ENCODE measurements at regions not wholly inside any gene's neighbourhood (a gene's known extent, or its start where the extent isn't known, plus 50 kb on each side); places are given as distances from the start of the nearest gene placed in this dataset.
"Not testable (repeated sequence)": the region's sequence is repeated elsewhere in the genome, so short reads cannot be mapped to it uniquely, and the experiment has no call there.

DNA sequence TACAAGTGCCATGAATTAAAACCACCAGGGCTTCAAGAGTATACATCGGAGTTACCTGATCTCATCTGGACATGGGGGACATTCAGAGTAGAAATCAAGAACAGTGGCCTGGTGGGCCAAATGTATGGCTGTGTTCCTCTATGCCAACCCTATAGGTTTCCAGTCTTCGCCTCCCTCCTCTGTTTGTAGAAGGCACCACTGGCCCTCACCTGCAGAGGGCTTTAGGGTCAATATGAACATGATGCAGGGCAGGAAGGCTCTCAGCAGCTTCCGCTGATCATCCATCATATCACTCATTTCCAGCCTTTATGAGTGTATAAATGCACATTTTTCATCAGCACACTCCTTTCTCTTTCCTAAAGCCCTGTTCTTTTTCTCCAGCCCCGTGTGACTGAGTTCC lies 555.5 kb upstream of the BRINP1 start:
- DNase-seq (ENCODE audit: low spot score): no peak

GRCh38 chr9:119917175-119917574 lies 547.9 kb upstream of the BRINP1 start:
- no peak for DNase-seq (ENCODE audit: low spot score)

GRCh38 chr9:119907056-119907455 lies 537.8 kb upstream of the BRINP1 start:
- DNase-seq (ENCODE audit: low spot score): no peak

DNA sequence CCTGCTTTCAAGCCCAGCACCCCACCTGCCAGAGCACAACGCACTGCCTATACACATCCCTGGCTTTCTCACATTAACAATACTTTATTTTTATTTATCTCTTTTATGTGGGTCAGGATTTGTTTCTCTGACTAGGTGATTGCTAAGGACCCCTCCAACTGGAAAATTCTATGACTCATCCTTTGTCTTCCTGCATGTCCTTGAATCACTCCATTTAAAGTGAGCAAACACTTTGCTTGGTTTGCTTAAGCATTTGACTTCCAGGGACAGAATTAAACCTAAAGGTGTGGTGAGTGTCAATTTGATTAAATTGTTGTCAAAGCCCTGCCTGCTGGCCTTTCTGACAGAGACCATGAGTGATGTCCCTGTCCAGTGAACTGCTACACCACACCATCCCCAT lies 536.5 kb upstream of the BRINP1 start:
- DNase-seq (ENCODE audit: low spot score): no peak

DNA sequence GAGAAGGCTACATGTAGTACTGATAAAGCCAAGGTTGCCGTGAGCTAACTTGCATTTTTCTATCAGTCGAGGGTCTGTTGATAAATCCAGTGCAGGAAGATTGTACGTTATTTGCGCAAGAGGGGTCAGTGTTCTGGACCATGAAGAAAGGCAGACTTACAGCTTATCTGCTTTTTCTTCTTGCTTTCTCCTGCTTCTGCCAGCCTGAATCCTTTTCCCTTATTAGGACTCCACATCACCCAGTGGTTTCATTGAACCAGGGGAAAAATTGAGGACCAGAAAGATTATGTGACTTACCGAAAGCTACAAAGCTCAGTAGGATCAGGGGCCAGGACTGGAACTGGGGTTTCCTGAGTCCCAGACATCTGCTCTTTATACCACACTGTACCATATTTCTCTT lies 534.6 kb upstream of the BRINP1 start:
- no peak for DNase-seq (ENCODE audit: low spot score)

GRCh38 chr9:119902611-119903010 lies 533.4 kb upstream of the BRINP1 start:
- DNase-seq (ENCODE audit: low spot score): no peak

DNA sequence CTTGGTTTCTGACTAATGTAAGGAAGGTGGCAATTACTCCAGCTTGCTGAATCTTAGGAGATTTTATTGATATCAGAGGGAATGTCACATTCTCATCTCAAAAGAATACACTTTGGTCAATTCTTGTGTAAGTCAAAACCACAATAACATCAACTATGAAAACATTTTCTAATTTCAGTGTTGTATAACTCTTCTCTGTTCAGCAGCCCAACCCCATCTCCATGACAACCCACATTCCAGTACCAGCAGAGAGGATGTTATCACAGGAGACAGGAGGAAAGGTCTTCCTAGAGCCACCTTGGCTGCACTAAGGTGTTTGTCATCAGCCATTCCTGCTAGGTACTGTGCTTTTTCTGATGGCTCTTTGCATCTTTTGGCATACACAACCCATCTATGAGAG lies 529.1 kb upstream of the BRINP1 start:
- DNase-seq (ENCODE audit: low spot score): no peak

- DNase-seq (ENCODE audit: low spot score): no peak
Observed at GRCh38 chr9:119884438-119884837, 515.2 kb upstream of the BRINP1 start.

DNA sequence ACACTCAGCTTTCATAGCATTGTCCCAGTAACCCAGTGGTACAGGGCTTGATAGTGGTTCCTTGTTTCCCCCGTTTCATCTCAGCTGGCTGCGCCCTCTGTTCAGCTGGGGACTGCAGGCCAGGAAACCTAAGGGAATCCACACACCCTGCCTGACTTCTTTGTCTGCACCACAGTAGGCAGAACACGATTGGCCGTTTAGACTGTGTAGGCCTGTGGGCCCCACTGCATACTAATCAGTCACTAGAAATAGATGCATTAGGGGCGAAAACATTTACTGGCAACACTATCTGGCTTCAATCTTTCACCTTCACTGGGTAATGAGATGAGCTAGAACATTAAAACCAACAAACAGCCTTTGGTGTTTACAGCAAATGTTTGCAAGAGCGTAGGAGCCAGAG lies 512.7 kb upstream of the BRINP1 start:
- no peak for DNase-seq (ENCODE audit: low spot score)

DNA sequence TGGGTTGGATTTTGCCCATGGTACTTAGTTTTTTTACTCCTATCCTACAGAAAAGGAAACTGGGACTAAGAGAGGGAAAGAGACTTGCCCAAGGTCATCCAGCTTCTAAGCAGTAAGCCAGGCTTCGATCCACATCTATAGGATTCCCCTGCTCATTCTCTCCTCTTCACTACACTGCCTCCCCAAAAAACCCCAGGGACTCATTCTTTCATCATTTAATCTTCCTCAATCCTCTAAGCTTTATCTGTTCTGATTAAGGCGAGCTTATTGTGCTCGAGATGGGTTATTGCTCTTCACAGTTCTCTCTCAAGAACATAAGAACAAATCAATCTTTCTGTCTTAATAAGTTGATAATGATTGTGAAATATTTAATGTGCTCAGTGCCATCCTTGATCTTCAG lies 511.1 kb upstream of the BRINP1 start:
- DNase-seq (ENCODE audit: low spot score): no peak

GRCh38 chr9:119877306-119877705 lies 508.1 kb upstream of the BRINP1 start:
- no peak for DNase-seq (ENCODE audit: low spot score)

DNA sequence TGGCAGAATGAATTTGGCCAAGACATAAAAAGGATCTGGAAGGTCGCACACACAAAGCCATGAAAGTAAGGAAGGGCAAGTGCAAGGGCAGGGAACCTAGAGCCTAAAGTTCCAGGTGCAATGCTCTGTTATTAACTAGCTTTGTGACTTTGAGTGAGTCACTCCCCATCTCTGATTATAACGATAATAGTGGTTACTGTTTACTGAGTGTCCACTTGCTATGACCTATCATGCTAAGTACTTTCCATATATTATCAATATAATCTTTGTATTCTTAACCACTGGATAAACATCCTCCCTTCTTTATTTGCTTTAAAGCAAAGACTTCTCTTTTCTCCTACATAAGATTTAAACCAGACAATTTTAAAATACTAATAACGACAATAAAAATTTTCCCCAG lies 504.6 kb upstream of the BRINP1 start:
- DNase-seq (ENCODE audit: low spot score): no peak

DNA sequence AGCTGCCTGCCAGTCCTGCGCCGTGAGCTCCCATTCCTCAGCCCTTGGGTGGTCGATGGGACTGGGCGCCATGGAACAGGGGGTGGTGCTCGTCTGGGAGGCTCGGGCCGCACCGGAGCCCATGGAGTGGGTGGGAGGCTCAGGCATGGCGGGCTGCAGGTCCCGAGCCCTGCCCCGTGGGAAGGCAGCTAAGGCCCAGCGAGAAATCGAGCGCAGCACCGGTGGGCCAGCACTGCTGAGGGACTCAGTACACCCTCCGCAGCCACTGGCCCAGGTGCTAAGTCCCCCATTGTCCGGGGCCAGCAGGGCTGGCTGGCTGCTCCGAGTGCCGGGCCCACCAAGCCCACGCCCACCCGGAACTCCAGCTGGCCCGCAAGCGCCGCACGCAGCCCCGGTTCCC lies 501.0 kb upstream of the BRINP1 start:
- not testable (repeated sequence) for DNase-seq (ENCODE audit: low spot score)

GRCh38 chr9:119868694-119869093 lies 499.5 kb upstream of the BRINP1 start:
- no peak for DNase-seq (ENCODE audit: low spot score)

DNA sequence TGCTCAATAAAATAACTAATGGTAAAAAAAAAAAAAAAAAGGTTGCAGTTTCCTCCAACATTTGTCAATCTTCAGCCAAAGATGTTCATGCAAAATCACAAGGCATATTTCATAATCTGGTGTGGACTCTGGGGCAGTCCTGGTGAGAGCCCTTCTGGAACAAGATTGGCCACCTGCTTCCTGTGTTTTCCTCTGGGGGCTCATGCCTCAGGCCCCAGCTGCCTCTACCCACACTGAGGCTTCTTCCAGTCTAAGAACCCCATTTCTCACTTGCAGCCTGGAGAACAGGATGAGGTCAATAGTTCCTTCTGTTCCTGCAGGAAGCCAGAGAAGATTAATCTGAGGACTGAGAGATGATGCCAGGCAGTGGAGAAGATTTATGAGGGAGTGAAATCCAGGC lies 492.6 kb upstream of the BRINP1 start:
- DNase-seq (ENCODE audit: low spot score): no peak

DNA sequence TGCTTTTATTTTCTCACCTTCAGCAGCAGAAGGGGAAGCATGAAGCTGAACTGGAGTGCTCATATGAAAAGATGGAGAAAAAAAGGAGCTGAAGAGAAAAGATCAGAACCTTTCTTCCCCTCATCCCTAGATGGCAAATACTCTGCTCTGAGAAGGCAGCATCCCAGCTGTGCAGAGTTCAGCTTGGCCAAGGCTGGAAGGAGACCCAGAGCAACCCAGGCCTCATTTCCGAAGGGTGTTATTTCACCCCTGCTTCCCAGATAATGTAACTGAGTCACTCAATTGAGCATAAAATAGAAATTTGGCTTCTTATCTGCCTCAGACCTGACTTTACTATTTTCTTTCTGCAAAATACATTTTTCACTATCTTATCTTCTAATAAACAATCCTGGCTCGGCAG lies 489.9 kb upstream of the BRINP1 start:
- no peak for DNase-seq (ENCODE audit: low spot score)

DNA sequence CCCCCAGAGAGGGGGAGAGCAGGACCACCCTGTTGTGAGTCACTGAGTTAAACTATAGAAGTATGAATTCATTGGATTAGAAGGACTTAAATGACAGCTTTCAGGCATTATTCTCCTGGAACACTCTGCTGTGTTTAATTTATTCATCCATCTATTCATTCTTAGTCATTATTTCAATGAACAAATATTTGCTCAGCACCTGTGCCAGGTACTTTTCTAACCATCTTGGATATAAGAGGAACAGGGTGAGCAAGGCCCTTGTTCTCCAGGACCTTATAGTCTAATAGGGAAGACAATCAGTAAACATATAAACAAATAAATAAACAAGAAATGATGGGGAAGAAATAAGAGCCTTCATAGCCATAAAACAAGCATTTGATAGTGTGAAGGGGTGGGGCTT lies 483.9 kb upstream of the BRINP1 start:
- DNase-seq (ENCODE audit: low spot score): no peak

DNA sequence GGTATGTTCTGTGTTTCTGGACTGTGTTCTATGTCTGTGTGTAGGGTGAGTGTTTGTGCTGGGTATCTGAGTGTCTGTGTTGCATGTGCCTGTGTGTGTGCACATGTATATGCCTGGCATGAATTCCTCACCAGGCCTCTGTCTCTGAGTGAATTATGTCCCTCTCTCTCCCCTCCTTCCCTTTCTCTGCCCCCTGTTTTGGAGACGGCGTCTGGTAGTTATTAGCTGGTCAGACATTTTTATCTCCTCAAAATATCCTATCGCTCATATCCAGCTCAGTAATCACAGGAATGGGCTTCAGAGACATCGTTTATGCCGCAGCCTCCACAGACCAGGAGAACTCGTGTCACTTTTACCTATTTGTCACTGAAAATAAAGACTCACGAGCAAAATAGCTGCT lies 483.2 kb upstream of the BRINP1 start:
- DNase-seq (ENCODE audit: low spot score): no peak

DNA sequence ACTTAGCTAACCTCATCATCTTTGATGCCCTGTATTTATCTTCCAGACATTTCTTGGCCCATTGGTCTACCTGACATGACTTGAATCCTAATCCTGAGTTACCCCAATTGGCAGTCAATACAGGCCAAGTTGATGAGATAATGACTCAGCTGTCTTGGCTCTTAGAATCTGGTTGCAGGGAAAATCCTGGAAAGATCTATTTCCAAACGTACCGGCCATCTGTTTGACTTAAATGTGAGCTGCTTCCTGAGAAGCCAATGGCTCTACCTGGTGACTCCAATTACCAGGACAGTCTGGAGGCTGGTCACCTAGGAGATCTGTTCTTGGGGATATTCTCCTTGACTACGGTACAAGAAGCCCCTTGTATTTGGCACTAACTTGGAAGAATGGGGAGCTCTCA lies 475.2 kb upstream of the BRINP1 start:
- no peak for DNase-seq (ENCODE audit: low spot score)

DNA sequence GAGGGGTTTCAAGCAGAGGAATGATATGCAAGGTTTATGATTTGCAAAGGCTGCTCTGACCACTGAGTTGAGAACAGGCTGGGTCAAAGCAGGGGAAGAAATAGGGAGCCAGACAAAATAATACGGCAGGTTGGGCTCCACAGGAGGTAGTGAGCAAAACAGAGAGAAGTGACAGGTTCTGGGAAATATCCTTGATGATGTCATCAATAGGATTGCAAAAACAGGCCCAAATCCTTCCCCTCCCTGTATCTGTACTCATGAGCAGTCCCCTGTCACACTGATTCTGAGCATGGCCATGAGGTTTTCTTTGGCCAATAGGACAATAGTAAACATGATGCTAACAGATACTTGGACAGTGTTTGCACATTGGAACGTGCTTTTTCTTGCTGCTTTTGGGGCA lies 471.8 kb upstream of the BRINP1 start:
- DNase-seq (ENCODE audit: low spot score): no peak

DNA sequence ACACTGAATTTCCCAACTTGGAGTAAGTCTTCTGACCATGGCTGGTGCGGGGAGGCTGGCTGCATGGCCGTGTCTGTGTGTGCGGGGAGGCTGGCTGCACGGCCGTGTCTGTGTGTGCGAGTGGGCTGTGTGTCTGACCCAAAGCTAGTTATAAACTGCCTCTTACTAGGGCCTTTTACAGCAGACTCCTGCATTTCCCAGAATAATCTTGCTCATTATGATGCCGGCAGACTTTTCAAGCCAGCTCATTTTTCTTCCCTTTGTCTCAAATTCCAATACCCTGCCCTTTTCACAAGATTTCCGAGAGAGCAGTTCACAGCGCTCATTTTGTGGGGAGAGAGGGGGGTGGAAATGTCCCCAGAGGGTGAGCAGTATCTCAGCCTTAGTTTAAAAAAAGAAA lies 470.7 kb upstream of the BRINP1 start:
- DNase-seq (ENCODE audit: low spot score): no peak

- no peak for DNase-seq (ENCODE audit: low spot score)
Observed at GRCh38 chr9:119838210-119838609, 469.0 kb upstream of the BRINP1 start.

DNA sequence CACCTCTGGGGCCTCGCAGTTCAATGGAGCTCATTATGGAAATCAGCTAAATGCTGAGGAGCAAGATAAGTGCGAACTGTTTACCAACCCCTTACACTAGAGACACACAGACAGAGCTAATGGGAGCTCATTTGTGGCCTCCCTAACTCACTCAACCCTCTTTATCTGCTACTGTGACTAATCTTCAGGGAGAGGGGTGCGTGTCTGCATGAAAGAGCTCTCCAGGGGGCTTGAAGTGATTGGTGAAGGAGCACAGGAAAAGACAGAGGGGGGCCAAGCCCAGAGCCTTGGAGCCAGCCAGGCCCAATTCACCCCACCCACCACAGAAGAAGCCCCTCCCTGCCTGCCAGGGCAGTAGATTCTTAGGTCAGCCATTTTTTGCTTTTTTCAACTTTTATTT lies 466.8 kb upstream of the BRINP1 start:
- no peak for DNase-seq (ENCODE audit: low spot score)

DNA sequence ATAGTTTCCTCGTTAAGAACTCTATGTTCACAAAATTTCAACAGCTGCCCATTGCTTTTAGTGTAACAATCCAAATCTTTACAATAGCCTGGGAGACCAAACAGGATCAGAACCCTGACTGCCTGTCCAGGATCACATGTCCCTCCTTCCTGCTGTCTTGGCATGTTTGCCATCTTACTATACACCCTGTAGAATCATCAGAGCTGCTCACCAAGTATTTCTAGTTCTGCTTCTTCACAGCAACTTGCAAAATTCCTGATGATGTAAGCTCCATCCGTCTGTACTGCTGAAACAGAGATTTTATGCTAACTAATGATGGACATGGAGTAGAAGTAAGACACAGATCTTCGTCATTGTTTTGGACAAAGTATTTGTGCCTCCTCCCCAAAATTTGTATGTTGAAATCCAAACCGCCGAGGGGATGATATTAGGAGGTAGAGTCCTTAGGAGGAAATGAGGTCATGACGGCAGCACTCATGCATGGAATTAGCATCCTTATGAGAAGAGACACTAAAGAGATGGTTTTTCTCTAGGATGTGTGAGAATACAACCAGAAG lies 464.9 kb upstream of the BRINP1 start:
- no peak for DNase-seq (ENCODE audit: low spot score)

DNA sequence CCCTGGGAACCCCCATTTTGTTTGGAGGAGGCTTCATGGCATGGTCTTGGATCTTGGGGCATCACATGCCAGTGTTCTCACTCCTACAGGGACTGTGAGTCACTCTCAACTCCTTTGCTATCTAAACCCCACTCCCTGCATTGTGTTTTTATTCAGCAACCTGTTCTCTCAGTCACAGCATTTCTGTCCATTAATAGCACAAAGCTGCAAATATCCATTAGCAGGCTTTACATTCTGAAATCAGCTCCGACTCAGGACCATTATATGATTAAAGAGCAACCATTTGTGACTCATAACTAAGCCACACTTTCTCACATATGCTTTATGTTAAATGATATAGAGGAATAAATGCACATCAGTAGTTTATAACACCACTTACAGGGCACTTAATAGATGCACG lies 462.1 kb upstream of the BRINP1 start:
- DNase-seq (ENCODE audit: low spot score): no peak

Measured in A172 (cell line).